ENCODE measurements at regions not wholly inside any gene's neighbourhood (a gene's known extent, or its start where the extent isn't known, plus 50 kb on each side); places are given as distances from the start of the nearest gene placed in this dataset.

GRCh38 chr5:169472544-169472943 is 111.0 kb upstream of the SPDL1 start:
- Histone ChIP-seq H3K4me2 (ENCODE audit: insufficient read depth, low read length, poor library complexity, severe bottlenecking) (no peak overlapping the region), H3K4me3 (ENCODE audit: low read length in 2 of 2) (no peak overlapping the region), H2AK5ac (ENCODE audit: low read depth, low read length) (no peak overlapping the region), H2BK5ac (ENCODE audit: low read length) (no peak overlapping the region), H3K4ac (ENCODE audit: low read length) (no peak overlapping the region), H2BK15ac (ENCODE audit: low read length) (no peak overlapping the region), H4K8ac (ENCODE audit: low read depth, low read length) (no peak overlapping the region), H3K27me3 (ENCODE audit: control insufficient read depth in 3 of 3, insufficient read depth in 3 of 3, low read depth in 1 of 3, low read length in 3 of 3) (no peaks in the 10 kb centered on the region), H3K9me3 (replicated peaks in 1 of 2; ENCODE audit: control insufficient read depth in 2 of 2, insufficient read depth in 1 of 2, low read depth in 1 of 2, low read length in 2 of 2) (no peaks in the 10 kb centered on the region), H2BK120ac (ENCODE audit: low read depth, low read length) (no peak overlapping the region), H3K14ac (ENCODE audit: low read length) (no peak overlapping the region), H3K18ac (ENCODE audit: low read length) (no peak overlapping the region), H4K91ac (ENCODE audit: low read depth, low read length, poor library complexity) (no peak overlapping the region), H3K4me1 (ENCODE audit: control insufficient read depth in 2 of 2, insufficient read depth in 1 of 2, low read depth in 1 of 2, low read length in 2 of 2) (no peaks in the 10 kb centered on the region), H2AFZ (ENCODE audit: low read length) (no peak overlapping the region), H3K36me3 (replicated peaks in 1 of 2; ENCODE audit: control insufficient read depth in 2 of 2, insufficient read depth in 2 of 2, low read length in 2 of 2) (no peaks in the 10 kb centered on the region), H2BK12ac (ENCODE audit: low read length) (no peak overlapping the region), H3K9ac (ENCODE audit: low read depth, low read length, poor library complexity) (no peak overlapping the region), H3K79me1 (ENCODE audit: low read depth, low read length) (no peaks in the 10 kb centered on the region), H3K27ac (replicated peaks; ENCODE audit: low read length) (no peak overlapping the region), H3K23ac (ENCODE audit: low read depth, low read length, poor library complexity) (no peak overlapping the region)
- no peak for DNase-seq (ENCODE audit: low spot score)
- WGBS, 2 donors (ENCODE audit: extremely low coverage in 2 of 2, insufficient read length in 2 of 2, insufficient replicate concordance in 1 of 2): 100% methylated on average over 3 of the region's 5 CpGs; no CpG with 5 or more reads in 1 of the 2 donors

GRCh38 chr5:169471021-169471420 is 112.6 kb upstream of the SPDL1 start:
- H3K23ac ChIP-seq (ENCODE audit: low read depth, low read length, poor library complexity): no peak overlapping the region
- no peaks in the 10 kb centered on the region for H3K9me3 ChIP-seq (replicated peaks in 1 of 2; ENCODE audit: control insufficient read depth in 2 of 2, insufficient read depth in 1 of 2, low read depth in 1 of 2, low read length in 2 of 2)
- no peak overlapping the region for H4K91ac ChIP-seq (ENCODE audit: low read depth, low read length, poor library complexity)
- no peak overlapping the region for H3K4me3 ChIP-seq (ENCODE audit: low read length in 2 of 2)
- no peak overlapping the region for H2BK12ac ChIP-seq (ENCODE audit: low read length)
- no peak overlapping the region for H2BK15ac ChIP-seq (ENCODE audit: low read length)
- no peak overlapping the region for H2AK5ac ChIP-seq (ENCODE audit: low read depth, low read length)
- no peaks in the 10 kb centered on the region for H3K36me3 ChIP-seq (replicated peaks in 1 of 2; ENCODE audit: control insufficient read depth in 2 of 2, insufficient read depth in 2 of 2, low read length in 2 of 2)
- no peaks in the 10 kb centered on the region for H3K79me1 ChIP-seq (ENCODE audit: low read depth, low read length)
- H2BK5ac ChIP-seq (ENCODE audit: low read length): no peak overlapping the region
- H2AFZ ChIP-seq (ENCODE audit: low read length): no peak overlapping the region
- H3K18ac ChIP-seq (ENCODE audit: low read length): no peak overlapping the region
- no peak overlapping the region for H3K27ac ChIP-seq (replicated peaks; ENCODE audit: low read length)
- H2BK120ac ChIP-seq (ENCODE audit: low read depth, low read length): no peak overlapping the region
- WGBS, 2 donors (ENCODE audit: extremely low coverage in 2 of 2, insufficient read length in 2 of 2, insufficient replicate concordance in 1 of 2): no CpG with 5 or more reads among the region's 4 CpGs
- H3K27me3 ChIP-seq (ENCODE audit: control insufficient read depth in 3 of 3, insufficient read depth in 3 of 3, low read depth in 1 of 3, low read length in 3 of 3): no peaks in the 10 kb centered on the region
- H3K14ac ChIP-seq (ENCODE audit: low read length): no peak overlapping the region
- no peak overlapping the region for H3K4me2 ChIP-seq (ENCODE audit: insufficient read depth, low read length, poor library complexity, severe bottlenecking)
- DNase-seq (ENCODE audit: low spot score): no peak
- no peak overlapping the region for H4K8ac ChIP-seq (ENCODE audit: low read depth, low read length)
- H3K4me1 ChIP-seq (ENCODE audit: control insufficient read depth in 2 of 2, insufficient read depth in 1 of 2, low read depth in 1 of 2, low read length in 2 of 2): no peaks in the 10 kb centered on the region
- no peak overlapping the region for H3K4ac ChIP-seq (ENCODE audit: low read length)
- H3K9ac ChIP-seq (ENCODE audit: low read depth, low read length, poor library complexity): no peak overlapping the region

- Histone ChIP-seq H4K91ac (ENCODE audit: low read depth, low read length, poor library complexity) (no peak overlapping the region), H3K79me1 (ENCODE audit: low read depth, low read length) (no peaks in the 10 kb centered on the region), H3K9me3 (replicated peaks in 1 of 2; ENCODE audit: control insufficient read depth in 2 of 2, insufficient read depth in 1 of 2, low read depth in 1 of 2, low read length in 2 of 2) (no peaks in the 10 kb centered on the region), H2BK120ac (ENCODE audit: low read depth, low read length) (no peak overlapping the region), H3K23ac (ENCODE audit: low read depth, low read length, poor library complexity) (no peak overlapping the region), H3K4me3 (ENCODE audit: low read length in 2 of 2) (no peak overlapping the region), H2BK5ac (ENCODE audit: low read length) (no peak overlapping the region), H3K27ac (replicated peaks; ENCODE audit: low read length) (no peak overlapping the region), H2BK15ac (ENCODE audit: low read length) (no peak overlapping the region), H3K4ac (ENCODE audit: low read length) (no peak overlapping the region), H2AK5ac (ENCODE audit: low read depth, low read length) (no peak overlapping the region), H3K9ac (ENCODE audit: low read depth, low read length, poor library complexity) (no peak overlapping the region), H3K4me1 (ENCODE audit: control insufficient read depth in 2 of 2, insufficient read depth in 1 of 2, low read depth in 1 of 2, low read length in 2 of 2) (no peaks in the 10 kb centered on the region), H3K27me3 (ENCODE audit: control insufficient read depth in 3 of 3, insufficient read depth in 3 of 3, low read depth in 1 of 3, low read length in 3 of 3) (no peaks in the 10 kb centered on the region), H2AFZ (ENCODE audit: low read length) (no peak overlapping the region), H3K36me3 (replicated peaks in 1 of 2; ENCODE audit: control insufficient read depth in 2 of 2, insufficient read depth in 2 of 2, low read length in 2 of 2) (no peaks in the 10 kb centered on the region), H3K14ac (ENCODE audit: low read length) (no peak overlapping the region), H3K18ac (ENCODE audit: low read length) (no peak overlapping the region), H3K4me2 (ENCODE audit: insufficient read depth, low read length, poor library complexity, severe bottlenecking) (no peak overlapping the region), H2BK12ac (ENCODE audit: low read length) (no peak overlapping the region), H4K8ac (ENCODE audit: low read depth, low read length) (no peak overlapping the region)
- WGBS, 2 donors (ENCODE audit: extremely low coverage in 2 of 2, insufficient read length in 2 of 2, insufficient replicate concordance in 1 of 2): no CpG with 5 or more reads among the region's 5 CpGs
- no peak for DNase-seq (ENCODE audit: low spot score)
Measured at GRCh38 chr5:169467041-169467771, 116.4 kb upstream of the SPDL1 start.

GRCh38 chr5:169460896-169461295 is 122.7 kb upstream of the SPDL1 start:
- no peak overlapping the region for H3K4me3 ChIP-seq (ENCODE audit: low read length in 2 of 2)
- no peaks in the 10 kb centered on the region for H3K79me1 ChIP-seq (ENCODE audit: low read depth, low read length)
- H4K8ac ChIP-seq (ENCODE audit: low read depth, low read length): no peak overlapping the region
- H3K4ac ChIP-seq (ENCODE audit: low read length): no peak overlapping the region
- H2BK12ac ChIP-seq (ENCODE audit: low read length): no peak overlapping the region
- H3K36me3 ChIP-seq (replicated peaks in 1 of 2; ENCODE audit: control insufficient read depth in 2 of 2, insufficient read depth in 2 of 2, low read length in 2 of 2): no peaks in the 10 kb centered on the region
- H4K91ac ChIP-seq (ENCODE audit: low read depth, low read length, poor library complexity): no peak overlapping the region
- H3K4me2 ChIP-seq (ENCODE audit: insufficient read depth, low read length, poor library complexity, severe bottlenecking): no peak overlapping the region
- H3K18ac ChIP-seq (ENCODE audit: low read length): no peak overlapping the region
- H2AK5ac ChIP-seq (ENCODE audit: low read depth, low read length): no peak overlapping the region
- H3K9me3 ChIP-seq (replicated peaks in 1 of 2; ENCODE audit: control insufficient read depth in 2 of 2, insufficient read depth in 1 of 2, low read depth in 1 of 2, low read length in 2 of 2): no peaks in the 10 kb centered on the region
- no peaks in the 10 kb centered on the region for H3K27me3 ChIP-seq (ENCODE audit: control insufficient read depth in 3 of 3, insufficient read depth in 3 of 3, low read depth in 1 of 3, low read length in 3 of 3)
- H2BK120ac ChIP-seq (ENCODE audit: low read depth, low read length): no peak overlapping the region
- WGBS, 2 donors (ENCODE audit: extremely low coverage in 2 of 2, insufficient read length in 2 of 2, insufficient replicate concordance in 1 of 2): no CpG with 5 or more reads among the region's 6 CpGs
- H2BK5ac ChIP-seq (ENCODE audit: low read length): no peak overlapping the region
- H3K27ac ChIP-seq (replicated peaks; ENCODE audit: low read length): no peak overlapping the region
- H3K4me1 ChIP-seq (ENCODE audit: control insufficient read depth in 2 of 2, insufficient read depth in 1 of 2, low read depth in 1 of 2, low read length in 2 of 2): peaks cover 0 to 4% of the 10 kb centered on the region in 2 donors
- H3K9ac ChIP-seq (ENCODE audit: low read depth, low read length, poor library complexity): no peak overlapping the region
- no peak overlapping the region for H2AFZ ChIP-seq (ENCODE audit: low read length)
- H3K23ac ChIP-seq (ENCODE audit: low read depth, low read length, poor library complexity): no peak overlapping the region
- no peak overlapping the region for H3K14ac ChIP-seq (ENCODE audit: low read length)
- no peak overlapping the region for H2BK15ac ChIP-seq (ENCODE audit: low read length)
- DNase-seq (ENCODE audit: low spot score): no peak

Data from neuronal stem cell (in vitro differentiated cells).